ENCODE measurements at regions not wholly inside any gene's neighbourhood (a gene's known extent, or its start where the extent isn't known, plus 50 kb on each side); places are given as distances from the start of the nearest gene placed in this dataset.

GRCh38 chr7:115844857-115845256 lies 185.7 kb downstream of the TFEC start:
- TF ChIP-seq POLR2A (IDR thresholded peaks at IDR 0.05) (no peak), CTCF (IDR thresholded peaks at IDR 0.05) (no peak)
